IMR-90 (cell line): ENCODE measurements at regions not wholly inside any gene's neighbourhood (a gene's known extent, or its start where the extent isn't known, plus 50 kb on each side); places are given as distances from the start of the nearest gene placed in this dataset.

ENCODE experiments used
- ATAC-seq: fragments of 200-7000 bp; cut with Tn5 transposase; 2 replicates; pipeline ENCODE4 v1.9.1; 2020; ENCODE audit warnings: low read depth, mild to moderate bottlenecking, moderate library complexity
- BruUV-seq: library from RNA; stranded (reverse); fragments of 400-500 nt; replicated peaks from 2 replicates; lab custom pipeline; 2021; lab: Mats Ljungman, UMichigan
- CTCF ChIA-PET: fragments of 300-600 bp; formaldehyde crosslinking; extraction: SDS; loops from one replicate; lab custom pipeline; 2021; ENCODE audit warnings: antibody characterized with exemption; lab: Yijun Ruan, JAX
- POLR2A ChIA-PET: fragments of 300-600 bp; sonication (Branson Sonifier 250); formaldehyde crosslinking; loops from one replicate; lab custom pipeline; 2022; ENCODE audit warnings: antibody characterized with exemption; ENCODE audit not compliant: unreplicated experiment; lab: Charles Lee
- DNase-seq: peaks from one replicate; pipeline ENCODE4 v3.0.0; 2013
- H2AFZ ChIP-seq: replicated peaks from 2 replicates; pipeline ENCODE3; 2013; ENCODE audit warnings: low read length, mild to moderate bottlenecking; ENCODE audit not compliant: poor library complexity
- H2AK5ac ChIP-seq: 2 replicates; pipeline ENCODE4 v1.6.1; 2013; ENCODE audit warnings: low read depth, low read length, inconsistent platforms
- H2AK9ac ChIP-seq: replicated peaks from 2 replicates; pipeline ENCODE3; 2013; ENCODE audit warnings: mild to moderate bottlenecking, low read depth, low read length, moderate library complexity; ENCODE audit not compliant: poor library complexity
- H2BK120ac ChIP-seq: 2 replicates; pipeline ENCODE4 v1.6.1; 2013; ENCODE audit warnings: low read depth, low read length, inconsistent platforms
- H2BK15ac ChIP-seq: 3 replicates; pipeline ENCODE4 v1.6.1; 2013; ENCODE audit warnings: low read depth, low read length, inconsistent platforms
- H2BK20ac ChIP-seq: 2 replicates; pipeline ENCODE4 v1.6.1; 2013; ENCODE audit warnings: low read depth, mild to moderate bottlenecking, inconsistent platforms, low read length, moderate library complexity
- H2BK5ac ChIP-seq: 2 replicates; pipeline ENCODE4 v1.6.1; 2013; ENCODE audit warnings: mild to moderate bottlenecking, low read depth, low read length, inconsistent platforms; ENCODE audit not compliant: poor library complexity, severe bottlenecking
- H3K14ac ChIP-seq: replicated peaks from 2 replicates; pipeline ENCODE4 v1.6.1; 2013; ENCODE audit warnings: low read depth, low read length, inconsistent platforms
- H3K18ac ChIP-seq: 2 replicates; pipeline ENCODE4 v1.6.1; 2013; ENCODE audit warnings: low read depth, low read length, control low read depth
- H3K23ac ChIP-seq: 2 replicates; pipeline ENCODE4 v1.6.1; 2013; ENCODE audit warnings: low read depth, low read length, inconsistent platforms
- H3K27ac ChIP-seq: 2 replicates; pipeline ENCODE4 v1.5.1; 2013; ENCODE audit warnings: mild to moderate bottlenecking, control low read depth, low read length; ENCODE audit not compliant: insufficient read depth
- H3K27me3 ChIP-seq: 2 replicates; pipeline ENCODE4 v1.6.1; 2013; ENCODE audit warnings: low read length; ENCODE audit not compliant: control insufficient read depth, insufficient read depth
- H3K36me3 ChIP-seq: 2 replicates; pipeline ENCODE4 v1.6.1; 2013; ENCODE audit warnings: low read length, mixed read lengths; ENCODE audit not compliant: control insufficient read depth, insufficient read depth
- H3K4ac ChIP-seq: 2 replicates; pipeline ENCODE4 v1.6.1; 2013; ENCODE audit warnings: low read depth, low read length, inconsistent platforms
- H3K4me1 ChIP-seq: 2 replicates; pipeline ENCODE4 v1.6.1; 2013; ENCODE audit warnings: low read length, mixed read lengths; ENCODE audit not compliant: control insufficient read depth, insufficient read depth
- H3K4me2 ChIP-seq: 2 replicates; pipeline ENCODE4 v1.6.1; 2013; ENCODE audit warnings: low read depth, mild to moderate bottlenecking, control low read depth, low read length, moderate library complexity
- H3K4me3 ChIP-seq: 2 replicates; pipeline ENCODE4 v1.5.1; 2013; ENCODE audit warnings: low read depth, mild to moderate bottlenecking, control low read depth, low read length, moderate library complexity; ENCODE audit not compliant: insufficient read depth
- H3K56ac ChIP-seq: 2 replicates; pipeline ENCODE4 v1.6.1; 2013; ENCODE audit warnings: low read length, inconsistent platforms; ENCODE audit not compliant: insufficient read depth; ENCODE audit errors: extremely low read depth
- H3K79me1 ChIP-seq, 2 experiments: 2 replicates each; pipeline ENCODE4 v1.6.1; 2013; ENCODE audit warnings: low read length in 2 of 2, inconsistent platforms in 1 of 2, low read depth in 1 of 2
- H3K9ac ChIP-seq: 2 replicates; pipeline ENCODE4 v1.6.1; 2013; ENCODE audit warnings: low read depth, low read length, control low read depth
- H3K9me1 ChIP-seq: 2 replicates; pipeline ENCODE4 v1.6.1; 2013; ENCODE audit warnings: low read length, inconsistent platforms; ENCODE audit not compliant: insufficient read depth
- H3K9me3 ChIP-seq: 2 replicates; pipeline ENCODE4 v1.6.1; 2013; ENCODE audit warnings: low read length; ENCODE audit not compliant: control insufficient read depth, insufficient read depth
- H4K20me1 ChIP-seq: 2 replicates; pipeline ENCODE4 v1.6.1; 2013; ENCODE audit warnings: low read length, inconsistent platforms; ENCODE audit not compliant: insufficient read depth
- H4K5ac ChIP-seq: 2 replicates; pipeline ENCODE4 v1.6.1; 2013; ENCODE audit warnings: mild to moderate bottlenecking, low read depth, low read length, control low read depth
- H4K8ac ChIP-seq, 2 experiments: 2 replicates each; pipeline ENCODE4 v1.6.1; 2013; ENCODE audit warnings: low read depth in 2 of 2, low read length in 2 of 2, control low read depth in 1 of 2, inconsistent platforms in 1 of 2
- H4K91ac ChIP-seq: 2 replicates; pipeline ENCODE4 v1.6.1; 2013; ENCODE audit warnings: low read depth, low read length, inconsistent platforms; ENCODE audit not compliant: insufficient read depth
- BHLHE40 ChIP-seq: fragments of 150-350 bp; IDR thresholded peaks from 2 replicates; pipeline ENCODE4 v1.6.1; 2016; ENCODE audit warnings: mild to moderate bottlenecking, low read depth, low read length
- CEBPB ChIP-seq: IDR thresholded peaks from 2 replicates; pipeline ENCODE4 v1.6.1; 2012; ENCODE audit warnings: low read depth, low read length, improper control_type of control experiment
- CHD1 ChIP-seq: IDR thresholded peaks from 2 replicates; pipeline ENCODE4 v1.6.1; 2012; ENCODE audit warnings: low read depth, low read length, improper control_type of control experiment
- CTCF ChIP-seq: conservative IDR thresholded peaks from 2 replicates; pipeline ENCODE4 v1.5.1; 2012; ENCODE audit warnings: mild to moderate bottlenecking, low read depth, low read length, improper control_type of control experiment
- ELK1 ChIP-seq: fragments of 150-350 bp; IDR thresholded peaks from 2 replicates; pipeline ENCODE4 v1.6.1; 2016; ENCODE audit warnings: low read depth, mild to moderate bottlenecking, low read length, moderate library complexity, borderline replicate concordance
- FOS ChIP-seq: fragments of 150-350 bp; IDR thresholded peaks from 2 replicates; pipeline ENCODE4 v1.6.1; 2016; ENCODE audit warnings: low read depth, low read length
- MAFK ChIP-seq: IDR thresholded peaks from 2 replicates; pipeline ENCODE4 v1.6.1; 2012; ENCODE audit warnings: low read depth, low read length, improper control_type of control experiment
- MAZ ChIP-seq: IDR thresholded peaks from 2 replicates; pipeline ENCODE4 v1.6.1; 2012; ENCODE audit warnings: low read depth, mild to moderate bottlenecking, low read length, improper control_type of control experiment, moderate library complexity, borderline replicate concordance
- MXI1 ChIP-seq: IDR thresholded peaks from 2 replicates; pipeline ENCODE4 v1.6.1; 2012; ENCODE audit warnings: low read depth, mild to moderate bottlenecking, low read length, moderate library complexity, borderline replicate concordance
- NFE2L2 ChIP-seq: fragments of 150-350 bp; IDR thresholded peaks from 2 replicates; pipeline ENCODE4 v1.6.1; 2016; ENCODE audit warnings: low read depth, mild to moderate bottlenecking, low read length
- POLR2A ChIP-seq: IDR thresholded peaks from 2 replicates; pipeline ENCODE4 v1.6.1; 2012; ENCODE audit warnings: mild to moderate bottlenecking, low read depth, low read length
- RAD21 ChIP-seq: IDR thresholded peaks from 2 replicates; pipeline ENCODE4 v1.6.1; 2012; ENCODE audit warnings: low read length, improper control_type of control experiment
- RCOR1 ChIP-seq: IDR thresholded peaks from 2 replicates; pipeline ENCODE4 v1.6.1; 2012; ENCODE audit warnings: mild to moderate bottlenecking, low read length, improper control_type of control experiment; ENCODE audit not compliant: insufficient replicate concordance
- RFX5 ChIP-seq: IDR thresholded peaks from 2 replicates; pipeline ENCODE4 v1.8.0; 2012; ENCODE audit warnings: low read depth, mild to moderate bottlenecking, low read length, moderate library complexity
- SMC3 ChIP-seq: fragments of 150-350 bp; IDR thresholded peaks from 2 replicates; pipeline ENCODE4 v1.6.1; 2016; ENCODE audit warnings: low read depth, mild to moderate bottlenecking, antibody characterized with exemption, low read length, moderate library complexity
- WGBS, 2 experiments: methylation state at CpG; one replicate each; pipeline versions ENCODE4 v1.1.5 to v1.1.7; 2013; ENCODE audit warnings: missing lambda C conversion rate in 2 of 2; ENCODE audit not compliant: insufficient read length in 1 of 2; ENCODE audit errors: extremely low coverage in 2 of 2; 5-methylcytosine and 5-hydroxymethylcytosine counted together
- dilution Hi-C: fragments of 300-500 bp; cut with HindIII; formaldehyde crosslinking; loops from one replicate; pipeline ENCODE4 v1.14.3; 2018; ENCODE audit warnings: low sequenced_read_pairs; ENCODE audit not compliant: unreplicated experiment
- in situ Hi-C: fragments of 300-500 bp; cut with MboI; formaldehyde crosslinking; loops from 3 replicates; pipeline ENCODE4 v1.14.3; 2019; ENCODE audit warnings: low sequenced_read_pairs, inconsistent platforms, mixed read lengths
- intact Hi-C: fragments of 100-400 bp; cut with micrococcal nuclease; formaldehyde crosslinking; loops from 2 replicates; pipeline ENCODE4 v1.10.0; 2022
- TF ChIP-seq, protein P1 (sequence below): fragments of 150-350 bp; IDR thresholded peaks from 2 replicates; pipeline ENCODE4 v1.6.1; 2017; ENCODE audit warnings: mild to moderate bottlenecking, antibody characterized with exemption, low read length, low read depth

GRCh38 chr13:31587698-31588266 lies 151.5 kb upstream of the RXFP2 start:
- Histone ChIP-seq H4K8ac (no peak overlapping the region), H3K27ac (no peak overlapping the region), H3K36me3 (no peaks in the 10 kb centered on the region), H2AK5ac (no peak overlapping the region), H3K4me1 (no peaks in the 10 kb centered on the region), H4K5ac (no peak overlapping the region), H3K4ac (no peak overlapping the region), H2AFZ (no peak overlapping the region), H2BK20ac (no peak overlapping the region), H3K23ac (no peak overlapping the region), H2BK15ac (no peak overlapping the region), H3K4me3 (no peak overlapping the region), H3K14ac (no peak overlapping the region), H3K9ac (no peak overlapping the region), H2BK5ac (no peak overlapping the region), H3K18ac (no peak overlapping the region), H3K79me1 (no peaks in the 10 kb centered on the region), H2AK9ac (no peak overlapping the region), H4K20me1 (no peaks in the 10 kb centered on the region), H3K9me1 (no peaks in the 10 kb centered on the region), H3K4me2 (no peak overlapping the region), H3K27me3 (no peaks in the 10 kb centered on the region), H4K91ac (no peak overlapping the region), H3K9me3 (no peaks in the 10 kb centered on the region), H3K56ac (no peak overlapping the region; the same call in 1 of the 2 replicates), H2BK120ac (no peak overlapping the region)
- DNase-seq (no peak), ATAC-seq (no peak)
- 0% methylated on average over 1 of the region's 3 CpGs; no CpG with 5 or more reads in 1 of the 2 experiments for WGBS, 2 experiments
- POLR2A ChIA-PET = no interaction called here
- no TSS peak for BruUV-seq
- dilution Hi-C loops = no loop called here
- CTCF ChIA-PET = interaction anchor here (0.6 kb wide), 1 partner anchor 19 kb away, joined by 3 read pairs; no protein-coding TSS in a partner anchor
- intact Hi-C loops = no loop called here
- in situ Hi-C loops = no loop called here
- TF ChIP-seq ELK1 (no peak), CHD1 (no peak), CEBPB (no peak), SMC3 (no peak), RCOR1 (no peak), RFX5 (no peak), MAFK (no peak), NFE2L2 (no peak), CTCF (no peak), BHLHE40 (no peak), POLR2A (no peak), RAD21 (no peak), MXI1 (no peak), FOS (no peak), MAZ (no peak)
- TF ChIP-seq, protein P1, sequence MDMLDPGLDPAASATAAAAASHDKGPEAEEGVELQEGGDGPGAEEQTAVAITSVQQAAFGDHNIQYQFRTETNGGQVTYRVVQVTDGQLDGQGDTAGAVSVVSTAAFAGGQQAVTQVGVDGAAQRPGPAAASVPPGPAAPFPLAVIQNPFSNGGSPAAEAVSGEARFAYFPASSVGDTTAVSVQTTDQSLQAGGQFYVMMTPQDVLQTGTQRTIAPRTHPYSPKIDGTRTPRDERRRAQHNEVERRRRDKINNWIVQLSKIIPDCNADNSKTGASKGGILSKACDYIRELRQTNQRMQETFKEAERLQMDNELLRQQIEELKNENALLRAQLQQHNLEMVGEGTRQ = no peak
